ENCODE measurements at regions not wholly inside any gene's neighbourhood (a gene's known extent, or its start where the extent isn't known, plus 50 kb on each side); places are given as distances from the start of the nearest gene placed in this dataset.

DNA sequence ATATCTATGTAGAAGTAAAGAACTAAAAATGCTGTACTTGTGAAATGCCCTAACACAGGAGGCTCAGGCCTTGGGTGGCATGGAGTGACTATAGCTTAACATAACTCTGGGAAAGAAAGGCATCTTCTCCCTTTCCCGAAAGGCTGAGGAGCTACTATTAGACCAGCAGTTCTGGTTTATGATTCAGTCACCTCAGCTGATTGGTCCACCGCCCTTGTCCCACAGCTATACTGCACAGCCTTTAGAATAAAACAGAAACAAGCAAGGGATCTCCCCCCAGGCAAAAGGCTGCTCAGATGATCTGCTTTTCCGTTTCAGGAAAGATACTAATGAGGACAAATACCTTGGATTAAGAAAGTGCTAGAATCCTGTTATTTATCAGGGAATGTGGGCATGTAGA lies 171.3 kb downstream of the SNCA start:
- Histone ChIP-seq H3K4me1 (no peaks in the 10 kb centered on the region), H3K4me3 (no peak overlapping the region), H3K27me3 (no peaks in the 10 kb centered on the region), H3K27ac (no peak overlapping the region), H3K9me3 (no peaks in the 10 kb centered on the region), H3K36me3 (no peaks in the 10 kb centered on the region)
- WGBS (ENCODE audit: insufficient coverage, low coverage, low lambda C conversion rate, missing lambda C conversion rate), result 81% methylated on average over 3 of the region's 3 CpGs
- TF ChIP-seq, protein P1, sequence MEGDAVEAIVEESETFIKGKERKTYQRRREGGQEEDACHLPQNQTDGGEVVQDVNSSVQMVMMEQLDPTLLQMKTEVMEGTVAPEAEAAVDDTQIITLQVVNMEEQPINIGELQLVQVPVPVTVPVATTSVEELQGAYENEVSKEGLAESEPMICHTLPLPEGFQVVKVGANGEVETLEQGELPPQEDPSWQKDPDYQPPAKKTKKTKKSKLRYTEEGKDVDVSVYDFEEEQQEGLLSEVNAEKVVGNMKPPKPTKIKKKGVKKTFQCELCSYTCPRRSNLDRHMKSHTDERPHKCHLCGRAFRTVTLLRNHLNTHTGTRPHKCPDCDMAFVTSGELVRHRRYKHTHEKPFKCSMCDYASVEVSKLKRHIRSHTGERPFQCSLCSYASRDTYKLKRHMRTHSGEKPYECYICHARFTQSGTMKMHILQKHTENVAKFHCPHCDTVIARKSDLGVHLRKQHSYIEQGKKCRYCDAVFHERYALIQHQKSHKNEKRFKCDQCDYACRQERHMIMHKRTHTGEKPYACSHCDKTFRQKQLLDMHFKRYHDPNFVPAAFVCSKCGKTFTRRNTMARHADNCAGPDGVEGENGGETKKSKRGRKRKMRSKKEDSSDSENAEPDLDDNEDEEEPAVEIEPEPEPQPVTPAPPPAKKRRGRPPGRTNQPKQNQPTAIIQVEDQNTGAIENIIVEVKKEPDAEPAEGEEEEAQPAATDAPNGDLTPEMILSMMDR (IDR thresholded peaks at IDR 0.05), result no peak
- TF ChIP-seq POLR2A (IDR thresholded peaks at IDR 0.05), result no peak
- intact Hi-C loops (cut with DNase I), result no loop called here
- DNase-seq, result no peak
- ATAC-seq, result no peak

DNA sequence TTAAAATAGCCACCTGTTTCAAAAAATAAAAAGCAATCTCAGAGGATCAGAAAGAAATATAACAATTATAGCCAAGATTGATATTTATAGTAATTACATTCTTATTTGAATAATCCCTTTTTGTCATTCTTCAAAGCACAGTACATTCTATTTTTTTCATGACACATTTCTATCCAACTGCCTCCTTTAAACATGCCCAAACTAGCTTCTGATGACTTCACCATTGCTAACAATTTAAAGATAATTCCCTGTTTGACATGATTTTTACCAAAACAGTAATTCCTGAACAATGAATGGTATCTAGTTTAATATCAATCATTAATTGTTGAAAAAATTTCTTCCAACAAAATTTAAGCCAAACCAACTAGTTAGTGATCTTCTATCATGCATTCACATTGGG lies 172.4 kb downstream of the SNCA start:
- intact Hi-C loops (cut with DNase I), result no loop called here
- no peak overlapping the region for H3K27ac ChIP-seq
- H3K4me3 ChIP-seq, result no peak overlapping the region
- H3K36me3 ChIP-seq, result no peaks in the 10 kb centered on the region
- ATAC-seq (no peak), DNase-seq (no peak)
- H3K9me3 ChIP-seq, result no peaks in the 10 kb centered on the region
- no peaks in the 10 kb centered on the region for H3K27me3 ChIP-seq
- no peaks in the 10 kb centered on the region for H3K4me1 ChIP-seq
- TF ChIP-seq, protein P1 (IDR thresholded peaks at IDR 0.05), result no peak
- TF ChIP-seq POLR2A (IDR thresholded peaks at IDR 0.05), result no peak

DNA sequence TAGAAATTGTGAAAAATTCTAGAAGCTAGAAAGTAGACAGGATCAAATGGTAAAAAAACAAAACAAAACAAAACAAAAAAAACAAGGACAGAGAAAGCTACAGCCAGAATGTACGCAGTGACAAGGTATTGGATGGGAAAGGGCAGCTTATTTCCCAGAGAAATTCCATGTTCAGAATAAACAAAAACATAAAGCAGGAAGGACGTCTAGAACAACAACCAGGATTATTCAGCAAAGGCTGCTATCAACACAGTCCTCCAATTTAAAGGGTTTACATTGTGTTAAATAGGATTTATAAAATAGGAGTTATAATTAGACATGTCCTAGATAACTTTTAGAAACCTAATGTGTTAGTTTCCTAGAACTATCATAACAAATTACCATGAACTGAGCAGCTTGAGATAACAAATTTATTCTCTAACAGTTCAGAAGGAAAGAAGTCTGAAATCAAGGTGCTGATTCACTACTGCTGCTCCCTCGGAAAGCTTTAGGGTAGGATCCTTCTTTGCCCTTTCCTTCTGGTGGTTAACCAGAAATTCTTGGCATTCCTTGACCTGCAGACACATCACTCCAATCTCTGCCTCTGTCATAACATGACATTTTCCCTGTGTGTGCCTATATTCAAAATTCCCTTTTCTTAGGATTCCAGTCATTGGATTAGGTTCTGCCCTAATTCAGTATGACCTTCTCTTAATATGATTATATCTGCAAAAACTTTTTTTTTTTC lies 175.6 kb downstream of the SNCA start:
- Histone ChIP-seq H3K4me3 (no peak overlapping the region), H3K27me3 (no peaks in the 10 kb centered on the region), H3K27ac (no peak overlapping the region), H3K9me3 (no peaks in the 10 kb centered on the region), H3K36me3 (no peaks in the 10 kb centered on the region), H3K4me1 (no peaks in the 10 kb centered on the region)
- TF ChIP-seq POLR2A (IDR thresholded peaks at IDR 0.05), result no peak
- TF ChIP-seq, protein P1 (IDR thresholded peaks at IDR 0.05), result no peak
- intact Hi-C loops (cut with DNase I), result no loop called here
- 36% methylated on average over 3 of the region's 3 CpGs for WGBS (ENCODE audit: insufficient coverage, low coverage, low lambda C conversion rate, missing lambda C conversion rate)
- DNase-seq (no peak), ATAC-seq (no peak)

DNA sequence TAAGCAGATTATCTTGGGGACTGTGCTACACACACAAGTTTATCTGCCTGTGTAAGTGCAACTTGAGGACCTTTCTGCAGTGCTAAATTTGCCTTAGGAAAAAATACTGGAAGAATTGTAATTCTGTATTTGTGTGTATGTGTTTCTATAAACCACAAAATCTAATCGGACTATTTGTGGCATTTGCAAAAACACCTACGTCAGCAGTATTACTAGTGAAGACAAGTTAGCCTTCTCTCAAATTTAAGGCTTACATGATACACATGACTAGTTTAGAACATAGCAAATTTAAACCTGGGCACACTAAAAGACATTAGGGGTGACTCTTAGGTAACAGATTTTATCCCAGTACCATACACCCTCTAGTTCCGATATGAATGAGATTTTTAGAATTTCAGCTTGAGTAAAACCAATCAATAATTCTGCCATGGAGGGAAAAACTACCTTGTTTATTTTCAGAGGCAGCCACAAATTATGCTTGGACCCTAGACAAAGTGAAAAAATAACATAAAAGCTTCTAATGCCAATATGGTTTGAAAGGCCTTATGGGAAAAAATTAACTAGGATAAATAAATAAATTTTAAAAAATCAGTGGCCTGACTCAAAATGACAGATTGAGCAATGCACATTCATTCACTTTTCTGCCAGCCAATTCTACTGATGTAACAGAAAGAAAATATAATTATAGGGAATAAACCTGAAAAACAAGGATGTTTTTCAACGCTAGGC lies 176.4 kb downstream of the SNCA start:
- intact Hi-C loops (cut with DNase I), result no loop called here
- DNase-seq (no peak), ATAC-seq (no peak)
- Histone ChIP-seq H3K36me3 (no peaks in the 10 kb centered on the region), H3K4me3 (no peak overlapping the region), H3K27me3 (no peaks in the 10 kb centered on the region), H3K4me1 (no peaks in the 10 kb centered on the region), H3K27ac (no peak overlapping the region), H3K9me3 (no peaks in the 10 kb centered on the region)
- 72% methylated on average over 4 of the region's 4 CpGs for WGBS (ENCODE audit: insufficient coverage, low coverage, low lambda C conversion rate, missing lambda C conversion rate)
- TF ChIP-seq POLR2A (IDR thresholded peaks at IDR 0.05), result no peak
- TF ChIP-seq, protein P1 (IDR thresholded peaks at IDR 0.05), result no peak
